ENCODE measurements at regions not wholly inside any gene's neighbourhood (a gene's known extent, or its start where the extent isn't known, plus 50 kb on each side); places are given as distances from the start of the nearest gene placed in this dataset.

DNA sequence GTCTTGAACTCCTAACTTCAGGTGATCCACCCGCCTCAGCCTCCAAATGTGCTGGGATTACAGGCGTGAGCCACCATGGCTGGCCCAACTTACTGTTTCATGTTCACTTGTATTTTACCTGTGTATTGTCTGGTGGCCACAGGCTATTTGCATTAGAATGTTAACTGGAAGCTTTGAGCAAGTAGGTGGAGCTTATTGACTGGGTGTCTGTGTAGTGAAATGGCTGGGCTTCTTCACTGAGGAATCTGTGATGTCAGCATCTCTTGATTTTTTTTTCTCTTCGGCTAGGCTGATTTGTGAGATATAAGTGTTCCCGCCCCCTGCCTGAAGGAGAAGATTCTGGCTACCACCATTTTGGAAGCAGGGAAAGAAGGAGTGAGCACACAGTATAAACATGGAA, 237.8 kb upstream of the PEX5L start:
- Histone ChIP-seq H3K27me3 (no peaks in the 10 kb centered on the region), H3K4me1 (peaks cover 0 to 5% (median 0%) of the 10 kb centered on the region in 3 donors), H3K36me3 (no peaks in the 10 kb centered on the region), H3K4me3 (no peak overlapping the region), H3K27ac (no peak overlapping the region), H3K9me3 (no peaks in the 10 kb centered on the region)
- ATAC-seq: no peak
- intact Hi-C loops (cut with DNase I): no loop called here
- FAIRE-seq: no peak
- DNase-seq: no peak
- 90 to 96% methylated on average over 4 of the region's 4 CpGs for WGBS, 2 donors
- TF ChIP-seq, protein P1, sequence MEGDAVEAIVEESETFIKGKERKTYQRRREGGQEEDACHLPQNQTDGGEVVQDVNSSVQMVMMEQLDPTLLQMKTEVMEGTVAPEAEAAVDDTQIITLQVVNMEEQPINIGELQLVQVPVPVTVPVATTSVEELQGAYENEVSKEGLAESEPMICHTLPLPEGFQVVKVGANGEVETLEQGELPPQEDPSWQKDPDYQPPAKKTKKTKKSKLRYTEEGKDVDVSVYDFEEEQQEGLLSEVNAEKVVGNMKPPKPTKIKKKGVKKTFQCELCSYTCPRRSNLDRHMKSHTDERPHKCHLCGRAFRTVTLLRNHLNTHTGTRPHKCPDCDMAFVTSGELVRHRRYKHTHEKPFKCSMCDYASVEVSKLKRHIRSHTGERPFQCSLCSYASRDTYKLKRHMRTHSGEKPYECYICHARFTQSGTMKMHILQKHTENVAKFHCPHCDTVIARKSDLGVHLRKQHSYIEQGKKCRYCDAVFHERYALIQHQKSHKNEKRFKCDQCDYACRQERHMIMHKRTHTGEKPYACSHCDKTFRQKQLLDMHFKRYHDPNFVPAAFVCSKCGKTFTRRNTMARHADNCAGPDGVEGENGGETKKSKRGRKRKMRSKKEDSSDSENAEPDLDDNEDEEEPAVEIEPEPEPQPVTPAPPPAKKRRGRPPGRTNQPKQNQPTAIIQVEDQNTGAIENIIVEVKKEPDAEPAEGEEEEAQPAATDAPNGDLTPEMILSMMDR (IDR thresholded peaks at IDR 0.05): no peak

DNA sequence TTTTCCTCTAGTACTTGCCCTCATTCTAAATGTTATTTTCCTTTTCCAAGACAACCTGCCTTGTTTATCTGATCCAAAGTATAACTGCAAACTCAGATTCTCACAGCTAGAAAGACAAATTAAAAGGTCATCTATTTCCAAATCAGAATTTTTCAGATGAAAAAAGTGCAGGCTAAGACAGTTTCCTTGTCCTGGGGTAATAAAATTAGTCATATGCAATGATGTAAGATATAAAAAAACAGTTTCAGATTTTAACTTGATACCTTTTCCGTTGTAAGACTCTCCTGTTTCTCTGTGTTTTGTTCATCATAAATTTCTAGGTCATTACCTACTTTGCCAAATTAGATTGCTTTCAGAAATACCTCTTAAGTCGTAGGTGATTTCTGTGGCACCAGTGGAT, 238.4 kb upstream of the PEX5L start:
- no peaks in the 10 kb centered on the region for H3K9me3 ChIP-seq
- intact Hi-C loops (cut with DNase I): no loop called here
- H3K4me3 ChIP-seq: no peak overlapping the region
- H3K36me3 ChIP-seq: no peaks in the 10 kb centered on the region
- FAIRE-seq (no peak), ATAC-seq (no peak), DNase-seq (no peak)
- no peaks in the 10 kb centered on the region for H3K27me3 ChIP-seq
- 81 to 86% methylated on average over 2 of the region's 2 CpGs for WGBS, 2 donors
- H3K4me1 ChIP-seq: peaks cover 0 to 5% (median 0%) of the 10 kb centered on the region in 3 donors
- H3K27ac ChIP-seq: no peak overlapping the region
- TF ChIP-seq, protein P1 (IDR thresholded peaks at IDR 0.05): no peak

- no peak for DNase-seq
- 50 to 60% methylated on average over 2 of the region's 2 CpGs for WGBS, 2 donors
- Histone ChIP-seq H3K9me3 (no peaks in the 10 kb centered on the region), H3K36me3 (no peaks in the 10 kb centered on the region), H3K27ac (no peak overlapping the region), H3K4me1 (peaks cover 0 to 5% (median 0%) of the 10 kb centered on the region in 3 donors), H3K4me3 (no peak overlapping the region), H3K27me3 (no peaks in the 10 kb centered on the region)
- no peak for FAIRE-seq
- TF ChIP-seq, protein P1 (IDR thresholded peaks at IDR 0.05): no peak
- peak in 3 of 4 donors; percentile 30 to 70 (median 58) for ATAC-seq
- intact Hi-C loops (cut with DNase I): no loop called here
Measured at GRCh38 chr3:180277041-180277440, 240.3 kb upstream of the PEX5L start.

DNA sequence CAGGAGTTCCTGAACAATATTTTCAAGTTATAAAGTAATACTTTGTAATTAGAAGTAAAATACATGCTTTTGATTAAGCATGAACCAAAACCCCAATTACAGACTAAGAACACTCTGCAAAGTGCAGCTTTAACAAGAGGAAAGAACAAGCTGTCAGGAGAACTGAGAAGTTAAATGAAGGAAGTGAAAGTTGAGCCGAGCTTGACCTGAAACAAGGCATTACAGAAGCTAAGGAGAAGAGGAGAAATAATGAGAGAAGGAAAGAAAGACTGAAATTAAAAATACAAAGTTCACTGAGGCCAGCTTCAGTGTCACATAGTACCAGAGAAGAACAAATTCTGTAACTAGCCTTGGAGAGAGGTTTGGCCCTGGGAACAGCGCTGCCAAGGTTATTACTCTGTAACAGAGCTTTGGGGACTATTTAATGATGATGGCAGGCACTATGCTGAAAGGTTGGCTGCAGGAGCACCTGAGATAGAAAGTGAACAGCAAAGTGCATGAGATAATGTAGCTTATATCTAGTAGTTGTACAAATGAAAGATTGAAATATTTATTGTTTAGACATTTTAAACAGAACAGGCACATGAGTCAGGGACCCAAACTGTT, 241.9 kb upstream of the PEX5L start:
- intact Hi-C loops (cut with DNase I): no loop called here
- Histone ChIP-seq H3K4me3 (no peak overlapping the region), H3K9me3 (no peaks in the 10 kb centered on the region), H3K27ac (no peak overlapping the region), H3K4me1 (peaks cover 0 to 5% (median 0%) of the 10 kb centered on the region in 3 donors), H3K27me3 (no peaks in the 10 kb centered on the region), H3K36me3 (no peaks in the 10 kb centered on the region)
- ATAC-seq: peak in 3 of 4 donors; percentile 49 to 73 (median 57)
- WGBS, 2 donors: 26 to 30% methylated on average over 2 of the region's 2 CpGs
- no peak for FAIRE-seq
- DNase-seq: no peak
- TF ChIP-seq, protein P1 (IDR thresholded peaks at IDR 0.05): no peak

DNA sequence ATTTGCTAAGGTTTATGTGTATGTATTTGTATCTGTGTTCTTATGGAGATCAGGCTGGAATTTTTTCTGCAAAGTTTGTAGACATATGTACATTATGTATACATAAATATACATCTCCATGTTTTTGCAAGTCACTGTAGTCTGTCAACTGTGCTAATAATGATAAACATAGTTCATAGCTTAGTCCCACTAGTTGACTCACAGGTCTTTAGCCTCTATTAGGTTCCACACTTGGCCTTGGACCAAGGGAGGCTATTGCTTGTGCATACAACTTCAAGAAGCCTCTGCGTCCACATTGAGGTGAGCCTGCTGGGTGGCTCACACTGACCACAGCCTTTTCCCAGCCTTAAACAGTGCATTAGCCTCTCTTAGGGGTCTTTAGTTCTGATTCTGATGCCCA, 243.8 kb upstream of the PEX5L start:
- H3K36me3 ChIP-seq: no peaks in the 10 kb centered on the region
- peaks cover 0 to 5% (median 0%) of the 10 kb centered on the region in 3 donors for H3K4me1 ChIP-seq
- H3K4me3 ChIP-seq: no peak overlapping the region
- no peak for DNase-seq
- 83 to 86% methylated on average over 1 of the region's 1 CpG for WGBS, 2 donors
- no peak for ATAC-seq
- intact Hi-C loops (cut with DNase I): no loop called here
- no peak overlapping the region for H3K27ac ChIP-seq
- FAIRE-seq: no peak
- H3K9me3 ChIP-seq: no peaks in the 10 kb centered on the region
- H3K27me3 ChIP-seq: no peaks in the 10 kb centered on the region
- TF ChIP-seq, protein P1 (IDR thresholded peaks at IDR 0.05): no peak
